ENCODE measurements at regions not wholly inside any gene's neighbourhood (a gene's known extent, or its start where the extent isn't known, plus 50 kb on each side); places are given as distances from the start of the nearest gene placed in this dataset.

- no peak for TF ChIP-seq CTCF (conservative IDR thresholded peaks at IDR 0.05)
- TF ChIP-seq EZH2 (IDR thresholded peaks at IDR 0.05; ENCODE audit: low read depth) = no peak
Measured at GRCh38 chr1:239982762-239983161, 108.9 kb upstream of the FMN2 start.

All from PC-9 (cell line).